RKO (cell line): ENCODE measurements at regions not wholly inside any gene's neighbourhood (a gene's known extent, or its start where the extent isn't known, plus 50 kb on each side); places are given as distances from the start of the nearest gene placed in this dataset.

ENCODE experiments used
- DNase-seq: peaks from one replicate; pipeline ENCODE4 v3.0.0-alpha.2; 2016; ENCODE audit warnings: low spot score

DNA sequence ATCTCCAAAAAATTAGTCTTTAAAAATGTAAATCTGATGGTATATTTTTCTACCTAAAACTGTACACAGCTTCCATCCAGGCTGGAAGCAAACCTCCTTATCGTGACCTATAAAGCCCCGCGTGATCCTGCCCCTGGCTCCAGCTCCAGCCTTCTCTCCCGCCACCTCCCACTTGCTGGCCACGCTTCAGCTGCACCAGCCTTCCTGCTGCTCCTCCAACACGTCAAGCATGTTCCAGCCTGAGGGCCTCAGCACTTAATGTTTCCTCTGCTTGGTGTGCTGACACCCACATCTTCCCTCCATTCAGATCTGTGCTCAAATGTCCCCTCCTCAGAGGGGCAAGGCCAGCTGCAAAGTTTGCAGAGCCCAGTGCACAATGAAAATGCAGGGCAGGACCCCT is 123.5 kb upstream of the MAGI3 start:
- DNase-seq: no peak

DNA sequence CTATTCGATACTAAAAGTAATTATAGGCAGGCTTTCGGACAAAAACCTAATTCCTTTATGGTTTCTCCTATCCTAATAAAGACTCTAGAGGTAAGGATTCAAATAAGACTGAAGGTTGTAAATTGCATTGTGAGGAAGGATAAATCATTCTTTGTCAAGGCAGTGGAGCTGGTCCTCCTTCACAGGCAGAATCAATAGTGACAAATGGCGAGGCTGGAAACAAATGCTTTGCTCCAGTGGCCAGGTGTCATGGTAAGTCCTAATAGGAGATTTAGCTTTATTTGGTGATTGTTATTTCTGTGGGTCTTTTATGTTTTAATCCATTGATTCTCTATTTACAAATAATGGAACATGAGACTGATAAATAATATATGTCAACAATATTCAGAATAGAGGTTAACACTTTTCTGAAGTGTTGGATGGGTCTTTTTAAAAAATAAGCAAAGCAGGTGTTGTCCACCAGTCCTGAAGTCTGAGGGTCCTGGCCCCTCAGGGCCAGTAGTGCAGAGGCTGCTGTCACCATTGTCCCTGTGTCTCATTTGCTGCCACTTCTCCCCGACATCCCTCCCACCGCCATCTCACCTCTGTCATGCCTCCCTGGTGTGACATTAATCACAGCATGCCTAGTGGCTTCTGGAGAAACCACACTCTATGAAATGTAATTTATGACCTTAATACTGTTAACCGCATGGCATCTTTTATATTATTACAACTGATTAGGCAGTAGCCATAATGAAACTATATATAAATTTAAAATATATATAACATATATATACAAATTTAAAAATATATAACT is 120.9 kb upstream of the MAGI3 start:
- DNase-seq: no peak

DNA sequence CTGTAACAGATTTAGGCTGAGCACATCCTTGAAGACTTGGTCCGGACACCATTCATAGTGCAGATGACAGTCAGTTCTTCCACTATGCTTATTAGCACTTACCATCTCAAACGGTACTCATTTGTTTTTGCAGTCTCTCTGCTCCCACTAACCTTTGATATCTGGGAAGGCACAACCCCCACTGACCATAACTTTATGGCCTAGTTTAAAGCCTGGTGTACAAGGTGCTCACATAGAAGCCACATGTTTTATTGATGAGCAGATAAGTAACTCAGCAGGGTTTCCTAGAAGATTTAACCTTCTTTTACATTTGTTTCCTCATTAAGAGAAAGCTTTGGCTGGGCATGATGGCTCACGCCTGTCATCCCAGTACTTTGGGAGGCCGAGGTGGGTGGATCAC is 119.3 kb upstream of the MAGI3 start:
- no peak for DNase-seq

DNA sequence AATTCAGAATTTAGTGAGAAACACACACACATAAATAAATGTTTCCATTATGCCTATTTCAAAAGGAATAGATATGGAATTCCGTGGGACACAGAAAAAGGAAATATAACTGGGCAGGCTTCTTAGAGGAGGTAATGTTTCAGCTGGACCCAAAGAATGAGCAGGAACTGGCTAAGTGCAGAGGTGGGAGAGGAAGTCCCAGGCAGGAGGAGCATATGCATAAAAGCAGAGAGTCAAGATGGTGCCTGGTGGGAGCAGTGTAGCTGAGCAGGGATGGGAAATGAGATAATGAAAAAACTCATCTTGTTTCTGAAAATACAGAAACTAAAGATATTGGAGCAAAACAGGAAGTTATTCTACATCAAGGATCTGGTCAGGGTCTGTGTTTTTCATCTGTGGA is 115.2 kb upstream of the MAGI3 start:
- DNase-seq: no peak

DNA sequence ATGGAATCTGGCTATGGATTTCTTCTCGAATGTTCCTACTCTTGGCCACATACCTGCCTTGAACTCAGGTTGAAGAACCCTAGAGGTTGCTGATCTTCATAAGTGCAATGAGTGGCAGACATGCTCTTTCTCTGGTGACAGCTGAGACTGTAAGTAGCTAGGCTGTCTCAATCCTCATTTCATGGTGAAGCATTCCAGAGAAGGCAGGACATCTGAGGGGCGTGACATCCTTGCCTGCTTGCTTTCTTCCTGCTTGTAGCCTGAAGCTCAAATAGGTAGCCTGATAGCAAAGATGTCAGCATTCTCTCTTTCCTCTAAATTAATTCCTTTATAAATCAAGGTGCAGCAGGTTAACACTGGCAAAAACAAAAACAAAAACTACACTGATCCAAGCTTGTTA is 114.6 kb upstream of the MAGI3 start:
- DNase-seq: no peak

DNA sequence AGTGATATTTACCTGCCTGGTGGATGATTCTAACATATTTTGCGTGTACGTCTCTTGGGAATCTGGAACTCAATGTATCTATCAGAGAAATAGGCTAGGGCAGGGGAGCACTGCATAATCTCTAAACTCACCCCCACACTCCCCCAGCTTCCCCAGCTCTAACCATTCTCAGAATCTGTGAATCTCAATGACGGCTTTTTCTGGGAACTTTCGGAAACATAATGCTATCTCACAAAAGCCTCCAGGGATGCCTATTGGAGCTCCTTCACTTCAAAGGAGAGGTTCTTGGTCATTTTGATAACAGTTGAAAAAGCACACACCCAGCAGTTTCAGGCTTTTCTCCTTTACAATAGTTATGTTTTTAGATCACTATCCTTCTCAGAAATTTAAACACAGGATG is 113.8 kb upstream of the MAGI3 start:
- DNase-seq: no peak

DNA sequence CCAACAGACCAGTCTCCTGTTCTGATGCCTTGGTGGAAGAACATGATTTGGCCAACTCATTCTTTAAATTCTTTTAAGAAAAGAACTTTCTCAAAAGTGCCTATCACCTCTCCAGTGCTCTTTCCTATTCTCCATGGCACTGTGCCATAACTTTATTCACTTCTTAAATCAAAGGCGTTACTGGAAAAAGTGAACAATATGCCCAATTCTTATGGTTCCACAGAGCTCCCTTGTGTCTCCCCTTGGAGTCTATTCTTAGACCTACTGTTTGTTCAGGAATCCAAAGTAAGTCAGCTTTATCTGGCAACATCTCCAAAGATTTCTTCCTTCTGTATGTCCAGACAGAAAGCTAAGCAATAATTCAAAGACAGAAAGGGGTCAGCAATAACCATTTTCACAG is 111.9 kb upstream of the MAGI3 start:
- DNase-seq: no peak

DNA sequence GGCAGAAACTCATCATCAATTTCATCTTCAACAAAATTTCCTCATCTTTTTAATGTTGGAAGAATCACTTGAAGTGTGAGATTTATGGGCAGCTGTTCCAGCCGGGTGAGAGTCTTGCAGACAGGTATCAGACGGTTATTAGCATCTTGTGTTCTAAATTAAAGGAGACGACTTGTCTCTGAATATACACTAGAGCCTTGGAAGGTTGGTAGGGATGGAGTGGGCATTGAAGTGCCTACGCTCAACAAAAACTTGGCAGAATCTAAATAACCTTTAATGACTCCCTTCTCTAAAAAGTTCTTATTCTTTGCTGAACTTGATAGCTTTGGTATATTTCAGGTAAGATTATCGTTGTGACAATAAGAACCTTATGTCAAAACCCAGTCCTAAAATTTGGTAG is 111.5 kb upstream of the MAGI3 start:
- no peak for DNase-seq

DNA sequence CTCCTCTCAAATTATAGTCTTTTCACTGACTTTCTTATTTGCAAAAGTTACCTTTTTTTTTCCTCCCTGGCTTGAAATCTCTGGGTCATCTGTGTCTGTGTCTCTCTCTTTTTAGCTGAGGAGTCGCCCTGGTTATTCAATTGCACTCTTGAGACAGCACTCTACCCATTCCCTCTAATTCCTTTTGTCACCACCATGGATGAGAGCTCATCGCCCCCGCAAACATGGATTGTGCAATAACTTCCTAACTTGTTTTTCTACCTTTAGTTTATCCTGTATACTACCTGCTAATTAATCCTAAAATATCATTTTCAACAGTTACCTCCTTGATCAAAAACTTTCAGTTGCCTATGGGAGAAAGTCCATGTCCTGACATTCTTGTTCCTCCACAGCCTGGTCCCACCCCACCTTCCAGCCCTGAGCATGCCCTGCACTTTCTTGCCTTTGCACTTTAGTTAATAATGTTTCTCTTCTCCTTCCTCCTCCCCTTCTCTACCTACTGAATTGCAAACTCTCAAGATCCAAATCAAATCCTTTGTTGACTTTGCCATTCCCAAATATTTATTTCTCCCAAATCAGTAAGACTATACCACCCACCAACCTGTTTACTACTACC is 110.4 kb upstream of the MAGI3 start:
- DNase-seq: no peak

DNA sequence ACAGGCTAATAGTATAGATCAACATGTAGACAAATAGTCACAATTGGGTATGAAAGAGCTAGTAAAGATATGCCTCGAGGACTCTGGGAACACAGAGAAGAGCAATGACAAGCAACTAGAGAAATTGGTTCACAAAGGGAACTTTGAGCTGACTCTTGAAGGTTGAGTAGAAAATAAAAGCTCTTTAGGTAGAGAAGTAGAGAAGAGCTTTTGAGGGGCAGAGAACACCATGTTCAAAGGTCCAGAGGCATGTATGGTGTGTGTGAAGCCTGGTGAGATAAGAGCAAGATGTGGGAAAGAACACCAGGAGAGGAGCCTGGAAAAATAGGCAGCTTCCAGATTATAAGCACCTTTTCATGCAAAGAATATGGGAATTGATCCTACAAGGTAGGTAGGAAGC is 109.7 kb upstream of the MAGI3 start:
- DNase-seq: no peak

DNA sequence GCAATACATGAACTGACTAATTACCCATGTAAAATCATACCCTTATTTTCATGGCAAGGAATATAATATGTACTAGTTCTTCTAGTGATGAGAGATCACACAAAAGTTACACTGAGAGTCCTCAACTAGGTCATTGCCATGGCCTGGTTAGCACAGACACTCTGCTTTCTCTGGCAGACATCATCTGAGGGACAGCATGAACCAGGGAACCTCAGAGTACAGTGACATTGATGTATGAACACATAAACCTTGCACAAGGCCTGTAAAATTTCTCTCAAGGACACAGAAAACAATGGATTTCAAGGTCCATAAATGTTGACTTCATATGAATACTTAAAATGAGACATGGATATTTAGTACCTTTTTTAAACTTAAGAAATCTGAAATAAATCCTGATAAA is 108.8 kb upstream of the MAGI3 start:
- DNase-seq: no peak

DNA sequence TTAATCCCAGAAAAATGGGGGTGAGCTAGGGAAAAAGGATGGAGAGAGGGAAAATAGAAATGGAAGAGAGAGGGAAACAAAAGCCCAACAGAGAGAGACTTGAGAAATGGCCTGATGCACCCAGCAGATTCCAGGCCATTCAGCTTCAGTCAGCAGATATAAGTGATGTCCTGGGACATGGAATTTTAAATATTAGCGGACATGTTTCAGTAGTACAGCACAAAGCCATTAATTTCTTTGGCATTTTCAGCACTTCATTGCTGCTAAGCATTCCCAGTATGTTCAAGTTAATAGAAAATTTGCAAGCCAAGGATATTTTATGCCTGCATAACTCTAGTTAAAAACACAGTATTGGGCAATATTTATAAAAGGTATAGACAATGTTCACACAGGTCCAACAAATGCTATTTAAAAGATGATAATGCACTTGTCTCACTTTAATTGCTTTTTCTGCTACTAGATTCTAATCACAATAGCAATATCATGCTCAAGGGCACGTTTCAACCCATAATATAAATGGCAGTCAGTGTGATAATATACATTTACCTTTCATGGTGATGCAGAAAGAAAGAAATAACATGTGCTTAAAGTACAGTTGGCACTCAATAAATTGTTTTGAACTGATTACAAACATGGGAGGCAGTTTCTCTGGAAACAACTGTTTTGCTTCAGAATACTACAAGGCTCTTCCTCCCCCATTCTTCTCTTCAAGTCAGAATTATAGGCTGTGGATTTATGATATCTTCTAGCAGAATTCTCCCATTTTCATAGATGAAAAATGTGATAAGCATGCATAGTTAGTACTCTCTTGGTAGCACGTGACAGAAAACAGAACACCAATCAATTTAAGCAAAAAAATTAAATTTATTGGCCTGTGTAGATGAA is 108.1 kb upstream of the MAGI3 start:
- no peak for DNase-seq

DNA sequence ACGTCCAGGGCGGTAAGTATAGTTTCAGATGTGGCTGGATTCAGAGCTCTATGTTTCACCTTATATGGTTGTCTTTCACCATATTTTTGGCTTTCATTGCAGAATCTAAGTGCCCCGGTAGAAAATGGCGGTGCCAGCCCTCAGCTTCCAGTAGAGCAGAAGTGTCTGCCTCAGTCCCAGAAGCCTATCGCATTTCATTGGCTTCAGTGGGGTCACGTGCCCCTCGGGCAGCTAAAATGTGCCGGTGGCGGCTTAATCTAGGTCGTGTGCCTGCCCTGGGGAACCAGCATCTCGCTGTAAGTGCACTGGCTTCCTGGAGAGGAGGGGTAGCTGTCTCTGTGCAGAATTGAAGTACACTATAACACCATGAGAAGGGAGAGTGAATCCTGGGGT is 107.4 kb upstream of the MAGI3 start:
- DNase-seq: no peak

DNA sequence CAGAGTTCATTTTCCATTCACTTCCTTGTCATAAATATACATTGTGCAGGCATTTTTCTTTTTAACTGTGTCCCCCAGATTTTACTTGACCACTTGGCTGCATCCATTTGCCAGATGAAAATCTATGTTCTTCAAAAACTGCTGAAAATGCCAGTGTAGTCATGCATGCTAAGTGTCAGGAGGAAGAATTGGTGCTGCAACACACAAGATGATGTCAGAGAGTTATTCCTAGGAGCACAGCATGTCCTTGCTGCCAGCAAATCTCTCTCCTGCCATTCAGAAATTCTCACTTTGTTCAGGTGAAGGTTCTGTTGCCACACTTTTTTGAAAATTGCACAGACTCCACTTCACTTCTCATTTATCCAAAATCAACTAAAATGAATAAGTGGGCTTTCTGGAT is 106.4 kb upstream of the MAGI3 start:
- DNase-seq: no peak

DNA sequence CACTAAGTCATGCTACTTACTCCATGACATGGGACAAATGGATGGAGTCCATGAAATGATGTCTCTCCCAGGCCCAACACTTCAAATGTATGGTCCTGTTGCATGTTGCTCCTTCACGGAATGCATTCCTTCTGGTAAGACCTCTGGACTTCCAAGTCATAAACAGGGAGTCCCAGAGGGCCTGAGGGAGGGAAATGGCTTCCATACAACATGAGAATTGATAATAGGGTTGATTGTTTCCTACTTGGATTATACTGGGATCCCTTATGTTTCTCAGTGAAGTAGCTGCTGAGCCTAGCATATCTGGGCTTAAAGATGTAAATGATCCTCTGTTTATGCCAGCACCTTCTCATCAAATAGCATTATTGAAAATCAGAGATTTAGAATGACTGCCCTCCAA is 104.2 kb upstream of the MAGI3 start:
- no peak for DNase-seq

DNA sequence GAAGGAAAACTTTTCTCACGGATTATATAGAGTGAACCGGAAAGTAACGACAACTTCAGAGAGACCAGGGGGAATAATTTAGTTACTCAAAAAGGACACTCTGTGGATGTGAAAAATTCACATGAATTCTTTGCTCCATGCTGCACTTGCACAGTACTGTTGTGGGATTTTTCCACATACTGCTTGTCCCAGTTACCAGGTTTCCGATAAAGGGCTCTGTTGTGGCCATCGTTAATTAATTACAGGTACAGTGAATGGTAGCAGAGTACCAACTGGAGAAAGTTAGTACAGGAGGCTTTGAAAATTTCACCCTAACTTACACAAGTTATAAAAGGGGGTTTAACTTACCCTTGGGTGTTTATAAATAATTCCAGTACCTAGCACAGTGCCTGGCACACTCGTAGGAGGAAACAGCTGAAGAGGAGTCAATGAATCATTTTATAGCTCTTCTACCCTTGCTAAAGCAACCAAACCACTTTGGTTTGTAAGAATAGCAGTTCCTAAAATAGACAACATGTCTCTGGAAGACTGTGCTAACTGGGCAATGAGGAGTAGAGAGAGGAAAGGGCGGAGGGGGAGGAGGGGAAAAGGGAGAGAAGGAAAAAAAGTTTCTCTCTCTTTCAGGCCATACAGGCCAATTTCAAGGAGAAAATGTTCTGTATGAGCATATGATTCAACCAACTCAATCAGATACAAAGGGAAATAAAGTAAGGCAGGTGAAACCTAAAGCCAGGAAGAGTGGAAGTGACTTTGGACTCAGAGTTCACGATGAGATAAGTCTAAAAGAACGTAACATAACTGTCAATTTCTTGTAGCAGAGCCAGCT is 98.3 kb upstream of the MAGI3 start:
- DNase-seq: no peak

DNA sequence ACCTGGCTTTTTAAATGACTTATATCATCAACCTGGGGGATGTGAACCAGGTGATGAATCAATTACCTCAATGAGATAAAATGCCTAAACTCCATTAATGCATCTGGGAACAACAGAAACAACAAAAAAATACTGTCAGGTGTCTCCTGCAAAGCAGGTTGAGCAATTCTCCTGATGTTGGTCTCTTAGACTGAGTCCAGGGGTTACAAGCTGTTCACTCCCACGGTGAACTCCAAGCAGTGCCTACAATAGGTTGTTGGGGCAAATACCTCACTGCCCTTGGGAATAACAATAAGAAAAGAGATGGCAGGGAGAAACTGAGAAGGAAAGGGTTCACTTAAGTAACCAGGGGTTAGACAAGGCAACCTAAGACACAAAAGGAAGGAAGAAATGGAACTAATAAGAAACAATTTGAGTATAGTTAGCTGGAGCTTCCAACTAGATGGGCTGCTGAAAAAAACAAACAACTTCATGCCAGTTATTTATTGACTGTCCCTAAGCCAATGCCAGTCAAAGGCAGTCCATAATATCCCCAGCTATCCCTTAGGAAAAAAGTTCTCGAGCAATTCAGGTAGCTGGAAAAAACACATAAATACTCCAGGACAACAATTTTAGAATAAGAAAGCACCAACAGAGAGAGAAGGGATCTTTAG is 97.6 kb upstream of the MAGI3 start:
- DNase-seq: no peak

DNA sequence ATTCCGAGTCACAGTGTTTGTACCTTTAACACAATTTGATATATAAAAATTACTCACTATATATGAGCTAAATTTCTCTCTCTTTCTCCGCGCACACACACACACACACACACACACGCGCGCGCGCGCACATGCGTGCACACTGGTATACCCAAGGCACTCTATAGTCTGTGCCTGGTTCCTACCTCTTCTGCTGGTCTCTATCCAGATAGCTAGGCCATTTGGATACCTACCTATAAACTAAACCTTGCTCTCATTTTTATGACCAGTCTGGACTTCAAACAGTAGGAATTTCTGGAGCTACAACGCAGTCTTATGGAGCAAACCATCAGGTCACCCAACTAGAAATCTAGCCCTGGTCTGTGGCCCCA is 97.1 kb upstream of the MAGI3 start:
- no peak for DNase-seq

DNA sequence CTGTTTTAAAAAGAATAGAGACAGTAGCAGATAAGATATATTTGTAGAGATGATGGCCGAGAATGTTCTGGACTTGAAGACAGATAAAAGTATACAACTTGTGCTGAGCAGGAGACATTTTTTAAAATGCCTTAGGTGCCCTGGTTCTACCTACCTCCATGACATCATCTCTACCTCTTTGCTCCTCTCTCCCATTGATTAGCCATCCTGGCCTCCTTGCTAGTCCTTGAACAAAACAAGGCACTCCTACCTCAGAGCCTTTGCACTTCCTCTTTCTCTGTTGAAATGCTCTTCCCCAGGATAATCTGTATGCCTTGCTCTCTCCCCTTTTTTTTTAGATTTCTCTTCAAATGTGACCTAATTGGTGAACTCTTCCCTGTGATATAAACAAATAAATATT is 92.6 kb upstream of the MAGI3 start:
- DNase-seq: no peak

DNA sequence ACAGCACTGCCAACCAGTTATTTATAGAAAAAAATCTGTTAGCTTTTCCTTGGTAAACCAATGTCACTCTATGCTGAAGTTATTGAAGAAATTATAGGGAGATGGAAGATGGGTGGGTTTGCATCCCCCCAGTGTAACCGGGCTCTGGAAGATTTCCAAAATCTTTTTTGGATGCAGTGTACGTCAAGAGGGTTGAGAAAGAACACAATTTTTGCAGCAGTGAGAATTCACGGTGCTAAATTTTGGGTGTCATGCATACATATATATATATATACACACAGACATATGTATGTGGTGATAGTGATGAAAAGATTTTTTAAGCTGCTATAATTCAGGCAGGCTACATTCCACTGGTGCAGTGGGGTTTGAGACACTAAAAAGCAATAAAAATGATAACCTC is 91.4 kb upstream of the MAGI3 start:
- no peak for DNase-seq

DNA sequence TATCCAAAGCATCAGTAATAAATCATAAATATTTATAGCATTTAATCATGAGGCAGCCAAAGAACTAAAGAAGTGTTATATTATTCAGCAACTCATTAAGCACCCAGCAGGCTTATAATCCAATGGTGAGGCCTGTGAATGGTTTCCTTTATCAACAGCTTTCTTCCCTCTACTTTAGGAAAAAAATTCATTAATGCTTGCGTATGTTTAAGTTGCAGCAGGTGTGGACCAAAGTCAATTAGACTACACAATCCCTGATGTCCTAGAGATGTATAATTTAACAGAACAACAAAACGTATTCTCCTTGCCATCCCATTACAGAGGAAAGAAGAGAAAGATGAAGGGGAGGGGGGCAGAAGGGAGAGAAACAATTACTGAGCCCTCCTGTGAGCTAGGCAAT is 87.7 kb upstream of the MAGI3 start:
- no peak for DNase-seq

DNA sequence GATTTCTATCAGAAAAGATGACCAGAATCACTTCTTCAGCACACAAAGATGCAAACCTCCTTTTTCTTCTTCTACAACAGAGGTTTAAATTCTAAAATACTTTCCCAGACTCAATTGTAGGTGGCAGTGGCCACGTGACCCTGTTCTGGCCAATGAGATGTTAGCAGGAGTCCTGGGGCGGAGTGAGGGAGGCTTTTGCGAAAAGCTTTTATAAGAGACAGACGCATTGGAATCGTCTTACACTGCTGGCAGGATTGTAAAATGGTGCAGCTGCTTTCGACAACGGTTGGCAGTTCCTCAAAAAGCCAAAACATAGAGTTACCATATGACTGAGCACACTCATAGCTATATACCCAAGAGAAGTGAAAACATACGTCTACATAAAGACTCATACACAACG is 87.0 kb upstream of the MAGI3 start:
- no peak for DNase-seq
